GM20000 (cell line): ENCODE measurements at regions not wholly inside any gene's neighbourhood (a gene's known extent, or its start where the extent isn't known, plus 50 kb on each side); places are given as distances from the start of the nearest gene placed in this dataset.

Experiments used
- DNase-seq: peaks from one replicate; pipeline ENCODE4 v3.0.0; 2012; ENCODE audit warnings: low spot score
- TF ChIP-seq, protein P1 (sequence below): IDR thresholded peaks from 2 replicates; pipeline ENCODE4 v1.5.1; 2012; ENCODE audit warnings: mild to moderate bottlenecking, control low read depth; ENCODE audit errors: extremely low read depth, missing control alignments

GRCh38 chr16:55076053-55076452 lies 145.4 kb downstream of the IRX5 start:
- TF ChIP-seq, protein P1, sequence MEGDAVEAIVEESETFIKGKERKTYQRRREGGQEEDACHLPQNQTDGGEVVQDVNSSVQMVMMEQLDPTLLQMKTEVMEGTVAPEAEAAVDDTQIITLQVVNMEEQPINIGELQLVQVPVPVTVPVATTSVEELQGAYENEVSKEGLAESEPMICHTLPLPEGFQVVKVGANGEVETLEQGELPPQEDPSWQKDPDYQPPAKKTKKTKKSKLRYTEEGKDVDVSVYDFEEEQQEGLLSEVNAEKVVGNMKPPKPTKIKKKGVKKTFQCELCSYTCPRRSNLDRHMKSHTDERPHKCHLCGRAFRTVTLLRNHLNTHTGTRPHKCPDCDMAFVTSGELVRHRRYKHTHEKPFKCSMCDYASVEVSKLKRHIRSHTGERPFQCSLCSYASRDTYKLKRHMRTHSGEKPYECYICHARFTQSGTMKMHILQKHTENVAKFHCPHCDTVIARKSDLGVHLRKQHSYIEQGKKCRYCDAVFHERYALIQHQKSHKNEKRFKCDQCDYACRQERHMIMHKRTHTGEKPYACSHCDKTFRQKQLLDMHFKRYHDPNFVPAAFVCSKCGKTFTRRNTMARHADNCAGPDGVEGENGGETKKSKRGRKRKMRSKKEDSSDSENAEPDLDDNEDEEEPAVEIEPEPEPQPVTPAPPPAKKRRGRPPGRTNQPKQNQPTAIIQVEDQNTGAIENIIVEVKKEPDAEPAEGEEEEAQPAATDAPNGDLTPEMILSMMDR: no peak
- no peak for DNase-seq

DNA sequence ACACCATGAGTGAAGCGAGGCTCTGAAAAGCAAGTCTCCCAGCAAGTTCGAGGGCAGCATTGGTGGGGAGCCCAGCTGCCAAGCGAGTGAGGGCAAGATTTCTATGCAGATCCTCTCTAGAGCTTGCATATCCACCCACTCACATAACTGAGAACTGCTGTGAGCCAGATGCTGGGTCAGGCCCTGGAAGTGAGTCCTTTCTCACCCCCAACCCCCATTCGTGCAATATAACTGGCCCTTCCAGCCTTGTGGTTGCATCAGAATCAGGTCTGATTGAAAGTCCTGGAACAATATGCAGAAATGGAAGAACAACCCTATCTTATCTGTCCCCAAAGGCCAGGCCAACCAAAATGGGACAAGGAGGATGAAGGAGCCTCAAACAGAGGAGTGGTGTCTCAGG lies 146.6 kb downstream of the IRX5 start:
- no peak for DNase-seq

GRCh38 chr16:55078153-55078552 lies 147.5 kb downstream of the IRX5 start:
- no peak for DNase-seq

More for the DNA sequence above, 146.6 kb downstream of the IRX5 start:
- TF ChIP-seq, protein P1: no peak

GRCh38 chr16:55078699-55079410 lies 148.2 kb downstream of the IRX5 start:
- TF ChIP-seq, protein P1: no peak
- no peak for DNase-seq

More at GRCh38 chr16:55078153-55078552, 147.5 kb downstream of the IRX5 start:
- TF ChIP-seq, protein P1: no peak

GRCh38 chr16:55081622-55082590 lies 151.2 kb downstream of the IRX5 start:
- TF ChIP-seq, protein P1: no peak
- DNase-seq: no peak

- no peak for DNase-seq
- TF ChIP-seq, protein P1: no peak
These were observed 151.9 kb downstream of the IRX5 start for GRCh38 chr16:55082591-55082976.

DNA sequence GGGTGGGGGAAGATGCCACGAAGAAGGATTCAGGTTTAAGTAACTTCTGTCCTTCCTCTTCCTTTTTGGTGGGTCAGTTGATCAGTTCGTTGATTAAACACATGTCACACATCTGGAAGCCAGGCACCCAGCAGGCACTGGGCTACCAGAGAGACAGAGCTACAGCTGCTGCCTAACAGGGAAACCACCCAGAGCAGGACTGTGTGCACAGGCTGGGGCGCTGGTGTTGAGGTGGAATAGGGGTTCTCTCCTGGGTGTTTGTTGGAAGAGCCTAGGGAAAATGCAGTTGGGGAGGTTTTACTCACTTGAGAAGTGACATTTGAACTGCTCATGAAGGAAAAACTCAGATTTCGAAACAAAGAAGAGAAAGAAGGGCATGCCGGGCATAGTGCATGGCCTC lies 152.4 kb downstream of the IRX5 start:
- TF ChIP-seq, protein P1: no peak
- no peak for DNase-seq
